ENCODE measurements at regions not wholly inside any gene's neighbourhood (a gene's known extent, or its start where the extent isn't known, plus 50 kb on each side); places are given as distances from the start of the nearest gene placed in this dataset.
"Not testable (repeated sequence)": the region's sequence is repeated elsewhere in the genome, so short reads cannot be mapped to it uniquely, and the experiment has no call there.

DNA sequence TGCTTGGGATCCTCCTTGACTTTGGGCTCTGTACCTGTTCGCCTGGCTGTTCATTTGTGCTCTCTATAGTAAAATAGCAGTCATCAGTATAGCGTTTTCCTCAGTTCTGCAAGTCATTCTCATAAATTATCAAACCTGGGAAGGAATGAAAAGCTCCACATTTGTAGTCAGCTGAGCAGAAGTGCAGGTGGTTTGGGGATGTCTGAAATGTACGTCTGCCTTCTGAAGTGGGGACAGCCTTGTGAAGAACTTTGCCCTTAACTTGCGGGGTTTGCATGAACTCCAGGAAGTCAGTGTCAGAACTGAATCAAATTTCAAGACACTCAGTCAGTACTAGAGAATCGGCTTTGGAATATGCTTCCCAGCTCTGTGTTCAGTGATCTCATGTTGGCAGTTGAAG, 358.3 kb upstream of the PRKCQ start:
- TF ChIP-seq, protein P1, sequence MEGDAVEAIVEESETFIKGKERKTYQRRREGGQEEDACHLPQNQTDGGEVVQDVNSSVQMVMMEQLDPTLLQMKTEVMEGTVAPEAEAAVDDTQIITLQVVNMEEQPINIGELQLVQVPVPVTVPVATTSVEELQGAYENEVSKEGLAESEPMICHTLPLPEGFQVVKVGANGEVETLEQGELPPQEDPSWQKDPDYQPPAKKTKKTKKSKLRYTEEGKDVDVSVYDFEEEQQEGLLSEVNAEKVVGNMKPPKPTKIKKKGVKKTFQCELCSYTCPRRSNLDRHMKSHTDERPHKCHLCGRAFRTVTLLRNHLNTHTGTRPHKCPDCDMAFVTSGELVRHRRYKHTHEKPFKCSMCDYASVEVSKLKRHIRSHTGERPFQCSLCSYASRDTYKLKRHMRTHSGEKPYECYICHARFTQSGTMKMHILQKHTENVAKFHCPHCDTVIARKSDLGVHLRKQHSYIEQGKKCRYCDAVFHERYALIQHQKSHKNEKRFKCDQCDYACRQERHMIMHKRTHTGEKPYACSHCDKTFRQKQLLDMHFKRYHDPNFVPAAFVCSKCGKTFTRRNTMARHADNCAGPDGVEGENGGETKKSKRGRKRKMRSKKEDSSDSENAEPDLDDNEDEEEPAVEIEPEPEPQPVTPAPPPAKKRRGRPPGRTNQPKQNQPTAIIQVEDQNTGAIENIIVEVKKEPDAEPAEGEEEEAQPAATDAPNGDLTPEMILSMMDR (IDR thresholded peaks at IDR 0.05; ENCODE audit: borderline replicate concordance, insufficient read depth, low read depth, low read length), result no peak
- no peak overlapping the region for H3K4me3 ChIP-seq (ENCODE audit: low read depth, low read length)

DNA sequence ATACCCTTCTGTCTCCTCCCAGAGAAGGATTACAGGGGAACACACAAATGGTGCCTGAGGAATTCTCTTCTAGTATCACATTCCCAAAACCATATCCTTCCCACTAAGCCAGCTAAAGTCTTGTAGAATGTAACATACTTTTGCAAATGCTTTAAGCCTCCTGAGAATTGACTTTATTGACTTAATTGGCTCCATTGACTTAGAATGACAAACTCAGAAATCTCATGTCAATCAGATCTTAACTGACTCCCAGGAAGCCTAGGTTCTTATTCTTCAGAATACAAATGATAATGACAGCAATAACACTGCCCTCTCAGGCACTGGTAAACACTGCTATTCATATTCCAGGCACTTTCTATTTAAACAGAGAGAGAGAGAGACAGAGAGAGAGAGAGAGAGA, 356.9 kb upstream of the PRKCQ start:
- TF ChIP-seq, protein P1 (IDR thresholded peaks at IDR 0.05; ENCODE audit: borderline replicate concordance, insufficient read depth, low read depth, low read length), result no peak
- H3K4me3 ChIP-seq (ENCODE audit: low read depth, low read length), result no peak overlapping the region

DNA sequence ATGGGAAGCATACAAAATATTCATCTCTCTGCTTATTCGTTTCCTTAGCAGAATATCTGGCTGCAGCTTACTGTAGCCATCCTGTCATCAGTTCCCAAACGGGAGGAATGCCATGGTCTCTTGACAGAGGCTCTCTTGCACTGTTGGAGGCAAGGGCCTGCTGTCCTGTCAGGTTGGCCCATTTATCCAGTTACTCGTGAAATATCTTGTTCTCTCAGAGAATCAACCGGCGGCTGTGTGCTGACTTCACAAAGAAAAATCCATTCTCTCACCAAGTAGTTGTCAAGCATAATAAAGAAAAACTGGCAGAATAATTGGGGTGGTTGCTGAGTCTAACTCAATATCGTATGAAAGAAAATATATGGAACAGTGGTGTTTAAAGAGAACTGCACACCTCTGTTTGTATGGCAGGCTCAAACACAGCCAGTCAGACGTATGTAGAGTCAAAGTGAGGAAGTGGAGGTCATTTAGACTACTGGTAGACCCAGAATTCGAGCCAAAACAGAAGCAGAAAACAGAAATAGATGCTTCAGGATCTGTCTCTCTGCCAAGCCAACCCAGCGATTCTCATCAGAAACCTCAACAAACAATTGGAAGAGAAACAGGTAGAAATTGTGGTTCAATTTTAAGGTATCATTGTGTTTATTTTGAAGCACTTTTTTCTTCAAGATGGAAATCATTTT, 349.2 kb upstream of the PRKCQ start:
- TF ChIP-seq, protein P1 (IDR thresholded peaks at IDR 0.05; ENCODE audit: borderline replicate concordance, insufficient read depth, low read depth, low read length), result no peak

DNA sequence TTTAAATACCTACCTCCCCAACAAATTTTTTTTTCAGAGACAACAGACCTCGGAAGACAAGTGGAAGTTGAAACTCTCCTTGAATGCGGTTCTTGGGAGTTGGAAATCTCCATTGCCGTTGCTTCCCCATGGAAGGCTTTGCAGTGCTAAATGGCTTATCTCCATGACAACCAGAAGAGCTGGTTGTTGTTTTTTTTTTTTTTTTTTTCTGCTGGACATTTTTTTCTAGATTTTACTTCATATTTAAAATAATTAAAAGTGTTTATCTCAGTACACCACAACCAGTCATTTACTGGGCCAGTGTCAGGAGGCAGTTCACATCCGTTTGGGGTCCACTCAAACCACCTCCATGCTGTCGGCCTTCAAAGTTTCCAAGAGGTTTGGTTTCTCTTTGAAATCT, 348.5 kb upstream of the PRKCQ start:
- TF ChIP-seq, protein P1 (IDR thresholded peaks at IDR 0.05; ENCODE audit: borderline replicate concordance, insufficient read depth, low read depth, low read length), result no peak
- H3K4me3 ChIP-seq (ENCODE audit: low read depth, low read length), result no peak overlapping the region

More for the DNA sequence above, 349.2 kb upstream of the PRKCQ start:
- no peak overlapping the region for H3K4me3 ChIP-seq (ENCODE audit: low read depth, low read length)

DNA sequence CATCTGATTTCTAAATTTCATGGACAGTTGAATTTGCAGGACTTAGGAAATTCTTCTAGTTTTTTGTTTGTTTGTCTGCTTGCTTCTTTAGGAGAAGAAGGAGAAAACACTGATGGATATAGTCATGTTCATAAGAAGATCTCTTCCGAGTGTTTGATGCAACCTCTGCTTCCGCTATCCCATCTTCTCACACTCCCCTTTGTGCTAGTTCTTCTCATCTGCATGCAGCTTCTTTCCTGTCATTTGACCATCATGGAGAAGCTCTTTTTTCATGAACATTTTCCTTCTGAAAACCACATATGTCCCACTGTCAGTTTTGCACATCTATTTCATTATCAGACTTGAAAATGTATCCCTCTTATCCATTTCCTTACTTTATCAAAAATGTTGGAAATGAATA, 346.9 kb upstream of the PRKCQ start:
- H3K4me3 ChIP-seq (ENCODE audit: low read depth, low read length), result no peak overlapping the region
- TF ChIP-seq, protein P1 (IDR thresholded peaks at IDR 0.05; ENCODE audit: borderline replicate concordance, insufficient read depth, low read depth, low read length), result no peak

DNA sequence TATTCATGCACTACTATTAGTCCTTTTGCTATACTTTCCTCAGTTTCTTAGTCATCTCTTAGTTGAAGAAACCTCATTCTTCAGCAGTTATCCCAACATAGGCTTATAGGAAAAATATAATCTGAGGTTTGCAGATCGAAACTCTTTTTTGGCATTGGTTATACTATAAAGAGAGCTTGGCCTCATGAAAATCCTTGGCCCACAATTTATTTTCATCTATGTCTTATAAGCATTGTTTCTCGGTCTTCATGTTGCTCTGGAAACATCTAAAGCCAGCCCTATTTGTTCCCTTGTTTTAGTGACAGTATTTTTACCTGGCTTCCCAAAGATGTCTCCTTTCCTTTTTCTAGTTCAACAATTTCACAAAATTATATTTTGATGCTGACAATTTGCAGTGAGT, 345.1 kb upstream of the PRKCQ start:
- TF ChIP-seq, protein P1 (IDR thresholded peaks at IDR 0.05; ENCODE audit: borderline replicate concordance, insufficient read depth, low read depth, low read length), result no peak
- no peak overlapping the region for H3K4me3 ChIP-seq (ENCODE audit: low read depth, low read length)

DNA sequence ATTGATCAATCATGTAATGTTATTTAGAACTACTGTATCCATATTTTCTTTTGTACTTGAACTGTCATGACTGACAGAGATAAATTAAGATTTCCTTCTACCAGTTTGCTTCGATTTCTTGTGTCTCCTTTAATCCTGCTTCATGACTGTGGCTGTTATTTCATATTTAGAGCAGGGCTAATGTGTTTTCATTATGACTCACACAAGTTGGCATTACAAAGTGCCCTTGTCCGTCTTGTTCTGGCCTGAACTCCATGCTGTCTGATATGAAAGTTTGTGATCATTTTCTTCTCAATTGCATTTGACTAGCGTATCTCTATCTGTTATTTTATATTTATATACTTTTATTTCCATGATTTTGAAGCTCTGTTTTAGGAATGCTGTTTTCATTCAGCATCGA, 344.1 kb upstream of the PRKCQ start:
- H3K4me3 ChIP-seq (ENCODE audit: low read depth, low read length), result no peak overlapping the region
- TF ChIP-seq, protein P1 (IDR thresholded peaks at IDR 0.05; ENCODE audit: borderline replicate concordance, insufficient read depth, low read depth, low read length), result no peak

DNA sequence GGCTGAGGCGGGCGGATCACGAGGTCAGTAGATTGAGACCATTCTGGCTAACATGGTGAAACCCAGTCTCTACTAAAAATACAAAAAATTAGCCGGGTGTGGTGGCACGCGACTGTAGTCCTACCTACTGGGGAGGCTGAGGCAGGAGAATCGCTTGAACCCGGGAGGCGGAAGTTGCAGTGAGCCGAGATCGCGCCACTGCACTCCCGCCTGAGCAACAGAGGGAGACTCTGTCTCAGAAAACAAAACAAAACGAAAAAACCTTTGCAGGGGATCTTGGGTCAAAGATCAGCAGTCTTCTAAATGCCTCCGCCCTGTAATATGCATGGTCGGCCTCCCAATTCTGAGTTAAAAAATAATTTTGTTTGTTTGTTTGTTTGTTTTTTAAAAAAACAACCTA, 340.9 kb upstream of the PRKCQ start:
- not testable (repeated sequence) for H3K4me3 ChIP-seq (ENCODE audit: low read depth, low read length)

Measured in GM12875 (cell line).